ENCODE measurements at regions not wholly inside any gene's neighbourhood (a gene's known extent, or its start where the extent isn't known, plus 50 kb on each side); places are given as distances from the start of the nearest gene placed in this dataset.

GRCh38 chr3:5567113-5567512 is 379.6 kb downstream of the EDEM1 start:
- TF ChIP-seq RAD21 (conservative IDR thresholded peaks at IDR 0.05) (no peak), POLR2AphosphoS5 (IDR thresholded peaks at IDR 0.05) (no peak)
